ENCODE measurements at regions not wholly inside any gene's neighbourhood (a gene's known extent, or its start where the extent isn't known, plus 50 kb on each side); places are given as distances from the start of the nearest gene placed in this dataset.

- TF ChIP-seq, protein P1, sequence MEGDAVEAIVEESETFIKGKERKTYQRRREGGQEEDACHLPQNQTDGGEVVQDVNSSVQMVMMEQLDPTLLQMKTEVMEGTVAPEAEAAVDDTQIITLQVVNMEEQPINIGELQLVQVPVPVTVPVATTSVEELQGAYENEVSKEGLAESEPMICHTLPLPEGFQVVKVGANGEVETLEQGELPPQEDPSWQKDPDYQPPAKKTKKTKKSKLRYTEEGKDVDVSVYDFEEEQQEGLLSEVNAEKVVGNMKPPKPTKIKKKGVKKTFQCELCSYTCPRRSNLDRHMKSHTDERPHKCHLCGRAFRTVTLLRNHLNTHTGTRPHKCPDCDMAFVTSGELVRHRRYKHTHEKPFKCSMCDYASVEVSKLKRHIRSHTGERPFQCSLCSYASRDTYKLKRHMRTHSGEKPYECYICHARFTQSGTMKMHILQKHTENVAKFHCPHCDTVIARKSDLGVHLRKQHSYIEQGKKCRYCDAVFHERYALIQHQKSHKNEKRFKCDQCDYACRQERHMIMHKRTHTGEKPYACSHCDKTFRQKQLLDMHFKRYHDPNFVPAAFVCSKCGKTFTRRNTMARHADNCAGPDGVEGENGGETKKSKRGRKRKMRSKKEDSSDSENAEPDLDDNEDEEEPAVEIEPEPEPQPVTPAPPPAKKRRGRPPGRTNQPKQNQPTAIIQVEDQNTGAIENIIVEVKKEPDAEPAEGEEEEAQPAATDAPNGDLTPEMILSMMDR (conservative IDR thresholded peaks at IDR 0.05; ENCODE audit: low read depth, low read length) = no peak
- no peak for TF ChIP-seq EZH2 (IDR thresholded peaks at IDR 0.05; ENCODE audit: low read length, unreplicated experiment)
Measured at GRCh38 chr1:87927391-87928280, 599.0 kb downstream of the LMO4 start.

All from PC-3 (cell line).